Epidermal melanocyte (primary cell): ENCODE measurements at regions not wholly inside any gene's neighbourhood (a gene's known extent, or its start where the extent isn't known, plus 50 kb on each side); places are given as distances from the start of the nearest gene placed in this dataset.

Experiments
- DNase-seq: peaks from one replicate; pipeline ENCODE4 v3.0.0; 2011; ENCODE audit warnings: low spot score; ENCODE audit not compliant: insufficient read length

DNA sequence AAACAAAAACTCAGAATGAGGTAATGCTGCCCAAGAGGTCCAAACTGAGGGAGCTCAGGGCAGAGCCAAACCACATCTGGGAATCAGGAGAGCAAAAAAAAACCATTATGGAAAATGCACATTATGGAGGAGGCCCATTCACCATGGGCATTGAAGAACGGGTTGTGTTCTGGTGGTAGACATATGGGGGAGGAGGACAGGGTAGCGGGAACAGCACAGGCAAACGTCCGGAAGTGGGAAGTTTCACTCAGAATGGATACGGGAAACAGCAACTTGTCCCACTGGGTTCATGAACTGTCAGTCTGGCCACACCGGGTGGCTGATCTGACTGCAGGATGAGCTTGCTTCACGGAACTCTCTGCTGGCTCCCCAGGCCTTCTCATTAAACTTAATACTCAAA, 139.7 kb downstream of the RRAGC start:
- no peak for DNase-seq

DNA sequence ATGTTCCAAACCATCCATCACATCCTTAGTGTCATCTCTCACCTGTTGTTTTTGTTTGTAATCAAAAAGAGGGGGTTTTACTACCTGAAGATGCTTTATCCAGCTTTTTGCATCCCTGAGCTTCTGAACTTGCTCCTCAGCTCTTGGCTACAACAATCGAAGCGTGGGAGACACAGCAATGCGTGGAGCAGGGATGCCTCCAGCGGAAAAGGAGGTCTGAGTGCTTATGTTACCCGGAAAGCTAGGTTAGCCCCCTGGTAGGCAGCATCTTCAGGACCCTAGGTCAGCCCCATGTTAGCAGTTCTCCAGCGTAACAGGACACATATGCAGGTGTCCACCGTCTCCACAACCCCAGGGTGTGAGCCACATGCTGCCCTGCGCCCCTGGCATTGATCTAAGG, 141.5 kb downstream of the RRAGC start:
- DNase-seq = no peak

DNA sequence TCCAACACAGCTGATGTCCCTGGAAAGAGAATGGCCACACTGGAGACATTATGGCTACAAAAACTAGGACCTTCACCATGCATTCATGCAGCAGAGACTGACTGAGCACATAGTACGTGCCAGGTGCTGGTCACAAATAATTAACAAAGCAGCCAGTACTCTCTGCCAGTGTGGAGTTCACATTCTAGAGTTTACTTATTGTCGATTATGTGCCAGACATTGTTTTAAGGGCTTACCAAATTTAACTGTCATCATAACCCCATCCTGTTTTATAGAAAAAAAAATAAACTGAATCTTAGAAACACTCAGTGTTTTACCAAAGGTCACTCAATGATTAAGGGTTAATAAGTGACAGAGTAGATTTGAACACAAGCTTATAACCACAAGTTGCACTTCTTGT, 143.3 kb downstream of the RRAGC start:
- DNase-seq = no peak

DNA sequence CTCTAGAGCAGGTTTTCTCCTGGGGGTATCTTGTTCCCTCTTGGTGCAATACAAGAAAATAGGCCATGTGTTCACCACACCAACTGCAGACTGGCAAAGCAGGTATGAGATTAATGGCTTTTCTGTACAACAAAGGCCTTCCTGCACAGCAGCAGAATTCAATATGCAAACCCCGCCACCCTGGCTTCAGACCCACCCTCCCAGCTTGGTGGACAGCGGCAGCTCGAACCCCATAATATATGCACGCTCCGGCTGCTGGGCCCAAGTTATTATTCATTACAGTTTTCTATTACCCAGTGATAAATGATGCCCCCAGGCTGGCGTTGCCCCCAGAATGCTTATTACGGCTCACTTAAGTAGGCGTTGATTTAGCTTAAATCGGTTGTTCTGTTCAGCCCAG, 144.2 kb downstream of the RRAGC start:
- no peak for DNase-seq

DNA sequence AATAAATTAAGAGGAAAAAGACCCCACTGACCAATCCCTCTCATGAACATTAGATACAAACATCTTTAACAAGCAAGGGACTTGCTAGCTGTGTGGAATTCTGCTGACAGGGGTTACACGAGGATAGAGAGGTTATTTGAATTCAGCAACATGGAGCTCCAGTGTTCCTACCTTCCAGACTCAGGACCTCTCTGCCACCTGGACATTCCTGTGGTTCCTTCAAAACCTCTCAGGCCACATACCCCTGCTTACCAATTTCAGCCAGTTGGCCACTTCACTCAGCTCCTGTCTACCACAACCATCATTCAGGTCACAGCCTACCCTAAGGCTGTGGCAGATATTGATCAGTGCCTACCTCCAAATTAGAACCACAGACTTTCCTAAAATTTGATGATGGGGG, 147.5 kb downstream of the RRAGC start:
- no peak for DNase-seq

DNA sequence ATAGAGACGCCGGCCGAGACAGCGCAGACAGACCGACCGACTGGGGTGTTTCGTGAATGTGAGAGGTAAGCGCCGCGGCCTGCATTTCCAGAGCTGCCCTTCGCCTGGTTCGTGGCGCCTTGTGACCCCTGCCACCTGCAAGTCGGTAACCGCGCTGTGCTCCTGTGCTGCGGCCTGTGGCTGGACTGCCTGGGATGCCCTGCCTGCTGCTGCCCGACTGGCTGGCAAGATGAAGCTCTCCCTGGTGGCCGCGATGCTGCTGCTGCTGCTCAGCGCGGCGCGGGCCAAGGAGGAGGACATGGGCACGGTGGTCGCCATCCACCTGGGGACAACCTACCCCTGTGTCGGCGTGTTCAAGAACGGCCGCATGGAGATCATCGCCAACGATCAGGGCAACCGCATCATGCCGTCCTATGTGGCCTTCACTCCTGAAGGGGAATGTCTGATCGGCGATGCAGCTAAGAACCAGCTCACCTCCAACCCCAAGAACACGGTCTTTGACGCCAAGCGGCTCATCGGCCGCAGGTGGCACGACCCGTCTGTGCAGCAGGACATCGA, 150.8 kb downstream of the RRAGC start:
- no peak for DNase-seq

DNA sequence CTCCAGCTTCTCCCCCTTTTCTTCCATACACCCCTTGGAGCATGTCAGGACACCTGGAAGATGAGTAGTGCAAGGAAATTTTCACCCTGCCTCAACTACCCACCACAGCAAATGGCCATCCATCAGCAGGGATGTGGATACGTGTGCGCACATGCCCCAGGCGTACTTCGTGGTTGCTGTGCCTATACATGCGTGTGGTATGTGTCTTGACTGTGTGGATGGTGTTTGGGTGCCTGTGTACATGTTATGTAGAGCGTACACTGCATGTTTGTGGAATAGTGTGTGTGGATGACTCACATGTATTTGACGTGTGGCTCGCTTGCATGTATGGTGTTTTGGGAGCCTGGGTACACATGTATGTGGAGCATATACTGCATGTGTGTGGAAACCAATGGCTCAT, 158.5 kb downstream of the RRAGC start:
- no peak for DNase-seq

DNA sequence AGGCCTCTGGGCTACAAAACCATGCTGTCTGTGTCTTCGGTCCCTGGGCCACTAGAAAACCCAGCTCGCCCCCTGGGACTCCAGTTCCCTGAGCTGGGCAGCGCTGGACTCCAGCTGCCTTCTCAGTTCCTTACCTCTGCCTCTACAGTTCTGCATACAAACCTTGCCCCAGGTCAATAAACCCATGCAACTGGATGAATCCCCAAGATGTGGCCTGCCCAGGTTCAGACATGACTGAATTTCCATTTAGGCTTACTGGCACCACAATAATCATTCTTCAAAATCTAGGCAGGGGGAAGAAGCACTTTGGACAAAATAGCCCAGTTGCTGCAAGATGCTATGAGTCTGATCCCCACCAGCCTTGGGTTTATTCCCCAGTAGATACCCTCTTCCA, 159.5 kb downstream of the RRAGC start:
- no peak for DNase-seq

DNA sequence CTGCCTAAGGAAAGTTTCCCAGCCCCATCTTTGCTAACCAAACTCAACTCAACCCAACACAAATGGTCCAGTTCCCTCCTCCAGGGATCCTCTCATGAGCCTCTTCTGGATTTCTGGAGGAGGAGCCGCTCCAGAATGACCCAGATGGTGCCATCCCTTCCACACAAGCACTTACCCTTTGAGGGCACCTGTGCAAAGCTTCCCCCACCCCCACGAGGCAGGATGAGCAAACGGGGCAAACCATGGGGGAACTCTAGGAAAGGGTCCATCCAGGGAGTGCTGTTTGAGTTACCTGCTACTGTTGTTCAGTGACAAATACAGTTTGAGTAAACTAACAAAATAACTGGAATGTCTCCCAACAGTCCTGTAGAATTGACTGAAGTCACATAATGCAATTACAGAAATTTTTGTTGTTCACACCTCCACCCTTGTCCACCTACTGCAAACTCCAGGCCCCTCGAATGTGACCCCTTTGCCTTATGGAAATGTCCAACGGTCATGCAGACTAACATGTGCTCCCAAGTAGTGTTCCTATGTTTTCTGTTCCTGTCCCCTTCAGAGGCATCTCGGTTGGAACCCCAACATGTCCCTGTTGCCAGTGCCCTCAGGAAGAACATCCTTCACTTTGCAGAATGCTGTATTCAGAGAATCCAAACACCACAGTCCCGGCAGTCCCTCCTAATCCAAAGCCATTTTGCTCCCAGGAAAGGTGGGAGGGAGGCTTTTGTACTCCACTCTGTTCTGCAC, 160.1 kb downstream of the RRAGC start:
- no peak for DNase-seq

DNA sequence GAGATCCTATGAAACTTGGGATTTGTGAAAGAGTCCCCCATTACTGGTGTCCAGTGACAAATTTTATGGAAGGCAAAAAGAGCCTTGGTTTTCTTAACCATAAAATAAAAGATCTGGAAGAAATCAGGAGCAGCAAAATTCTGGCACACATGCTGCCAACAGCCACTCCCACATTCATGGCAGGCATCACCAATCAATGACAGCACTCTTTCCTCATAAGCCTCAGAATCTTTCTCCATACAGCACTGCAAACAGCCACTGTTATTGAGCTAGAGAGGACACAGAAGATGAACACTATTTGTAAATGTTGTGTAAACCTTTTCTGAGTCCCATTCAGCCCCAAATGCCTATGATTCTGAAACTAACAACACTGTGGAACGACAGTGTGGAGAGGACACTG, 162.2 kb downstream of the RRAGC start:
- DNase-seq = no peak

DNA sequence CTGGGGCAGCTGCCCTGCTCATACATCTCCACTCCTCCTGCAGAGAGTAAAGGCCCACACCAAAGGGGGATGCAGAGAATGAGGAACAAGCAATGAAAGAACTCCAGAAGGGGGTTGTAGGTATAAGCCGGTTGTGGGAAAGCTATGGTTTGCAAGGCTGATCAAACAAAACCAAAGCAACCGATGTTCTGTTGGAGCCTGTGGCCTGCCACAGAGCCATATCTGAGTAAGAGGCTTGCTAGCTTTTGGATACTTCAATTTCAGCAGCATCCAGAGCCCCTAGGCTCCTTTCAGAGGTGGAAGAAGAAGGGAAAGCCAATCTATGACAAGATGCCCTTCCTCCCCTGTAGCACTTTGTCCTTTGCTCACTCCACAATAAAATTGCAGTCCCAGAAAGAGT, 163.2 kb downstream of the RRAGC start:
- DNase-seq = no peak

DNA sequence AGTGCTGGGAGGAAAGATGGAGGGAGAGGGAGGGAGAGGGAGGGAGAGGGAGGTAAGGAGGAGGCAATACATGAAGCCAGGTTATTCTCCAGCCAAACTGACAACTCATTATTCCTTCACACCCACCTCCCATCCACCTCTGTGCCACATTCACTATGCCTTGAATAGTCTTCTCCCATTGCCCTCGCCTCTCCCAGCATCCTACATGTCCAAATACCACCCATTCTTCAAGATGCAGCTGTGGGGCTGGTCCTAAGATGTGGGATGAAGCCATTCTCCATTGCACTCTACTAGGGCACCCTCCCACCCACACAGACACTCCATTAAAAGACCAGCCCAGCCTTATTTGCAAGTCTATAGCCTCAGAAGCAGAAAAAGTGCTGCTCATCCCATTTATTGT, 165.8 kb downstream of the RRAGC start:
- DNase-seq = no peak

DNA sequence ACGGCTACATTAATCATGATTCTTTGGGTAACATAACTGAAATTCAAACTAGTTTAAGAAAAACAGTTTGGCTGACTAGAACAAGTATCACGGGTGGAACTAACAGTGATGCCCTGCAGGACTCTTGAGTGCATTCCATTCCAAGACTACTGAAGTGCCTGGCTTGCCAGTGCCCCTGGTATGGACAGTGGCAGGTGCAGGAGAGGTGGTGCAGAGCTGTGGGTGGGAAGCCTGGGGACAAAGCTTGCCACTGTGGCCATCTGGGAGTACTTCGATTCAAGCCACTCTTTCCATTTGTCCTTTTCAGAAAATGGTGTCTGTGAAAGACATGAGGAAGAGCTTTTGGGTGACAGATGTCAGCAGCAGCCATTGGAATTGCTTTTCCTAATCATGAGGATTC, 166.5 kb downstream of the RRAGC start:
- no peak for DNase-seq

DNA sequence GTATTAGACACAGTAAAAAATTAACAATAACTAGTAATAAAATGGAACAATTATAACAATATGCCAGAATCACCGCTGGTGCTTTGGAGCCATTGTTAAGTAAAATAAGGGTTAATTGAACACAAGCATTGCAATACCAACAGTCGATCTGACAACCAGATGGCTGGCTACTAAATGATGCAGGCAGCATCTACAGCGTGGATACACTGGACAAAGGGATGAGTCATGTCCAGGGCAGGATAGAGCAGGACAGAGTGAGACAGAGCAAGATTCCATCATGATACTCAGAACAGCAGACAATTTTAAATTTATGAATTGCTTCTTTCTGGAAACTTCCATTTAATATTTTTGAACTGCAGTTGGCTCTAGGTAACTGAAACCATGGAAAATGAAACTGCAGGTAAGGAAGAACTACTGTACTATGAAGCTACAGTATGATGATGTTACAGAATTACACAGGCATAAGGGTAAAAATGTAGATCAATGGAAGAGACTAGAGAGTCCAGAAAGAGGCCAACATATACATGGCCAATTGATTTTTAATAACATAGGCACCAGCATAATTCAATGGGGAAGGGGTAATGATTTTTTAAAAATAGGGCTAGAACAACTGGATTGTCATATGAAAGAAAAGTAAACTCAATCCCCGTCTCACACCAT, 168.7 kb downstream of the RRAGC start:
- DNase-seq = no peak

DNA sequence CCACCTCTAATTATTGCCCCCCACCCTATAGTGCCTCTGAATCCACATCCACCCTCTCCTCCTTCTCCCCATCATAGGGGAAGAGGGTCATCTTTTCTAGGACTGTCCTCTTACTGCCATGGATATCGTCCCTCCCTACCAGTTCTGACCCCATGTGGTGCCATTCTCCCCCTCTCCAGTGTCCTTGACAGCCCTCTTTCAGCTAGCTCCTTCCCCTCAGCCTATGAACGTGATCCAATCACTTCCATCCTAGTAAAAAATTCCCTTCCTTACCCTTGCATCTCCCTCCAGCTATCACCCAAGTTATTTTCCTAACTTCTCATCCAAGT, 172.7 kb downstream of the RRAGC start:
- DNase-seq = no peak

DNA sequence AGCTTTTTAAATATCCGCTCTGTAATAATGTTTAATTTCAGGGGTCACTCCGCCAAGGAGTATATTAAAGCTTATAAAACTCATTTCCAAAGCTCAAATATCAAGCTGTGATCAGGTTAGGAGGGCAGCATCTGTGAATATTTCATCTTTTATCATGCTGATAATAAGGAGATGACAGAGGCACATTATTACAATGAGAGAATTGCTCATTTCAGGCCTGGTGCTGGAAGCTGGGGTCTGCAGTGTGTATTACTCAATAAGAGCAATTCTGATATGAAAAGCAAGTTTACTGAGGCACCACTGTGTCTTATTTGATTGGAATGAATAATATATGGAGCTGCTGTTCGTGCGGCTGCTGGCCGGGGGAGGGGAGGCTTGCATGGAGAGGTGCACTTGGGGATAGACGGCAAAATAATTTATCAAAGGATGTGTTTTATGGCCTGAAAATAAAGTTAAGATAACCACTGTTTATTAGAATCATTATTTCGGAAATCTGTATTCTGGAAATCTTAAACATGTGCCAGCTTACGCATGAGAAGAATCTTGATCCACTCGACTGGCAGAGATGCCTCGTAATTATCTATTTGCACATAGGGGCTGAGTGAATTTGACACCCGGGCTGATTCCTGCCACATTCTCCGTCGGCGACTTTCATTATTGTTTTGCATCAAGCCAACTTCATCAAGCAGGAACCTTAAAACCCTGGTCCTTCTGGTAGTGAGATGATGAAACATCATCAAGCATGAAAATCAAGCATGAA, 173.2 kb downstream of the RRAGC start:
- DNase-seq = no peak

DNA sequence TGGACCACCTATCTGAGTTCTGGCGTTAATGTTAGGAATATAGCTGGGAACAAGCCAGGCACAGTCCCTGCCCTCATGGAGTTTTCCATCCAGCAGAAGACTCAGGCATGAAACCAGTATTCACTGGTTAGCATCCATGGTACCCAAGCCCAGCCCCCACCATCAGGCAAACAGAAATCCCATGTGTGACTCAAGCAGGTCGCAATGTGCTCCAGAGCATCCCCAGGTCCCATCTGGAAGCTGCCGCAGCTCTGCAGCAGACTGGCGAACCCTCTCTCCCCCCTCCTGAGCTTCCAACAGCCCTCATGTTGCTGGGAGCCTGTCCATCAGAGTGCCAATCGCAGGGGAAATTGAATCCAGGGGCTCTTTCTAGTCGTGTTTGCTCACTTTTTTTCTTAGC, 174.2 kb downstream of the RRAGC start:
- no peak for DNase-seq

DNA sequence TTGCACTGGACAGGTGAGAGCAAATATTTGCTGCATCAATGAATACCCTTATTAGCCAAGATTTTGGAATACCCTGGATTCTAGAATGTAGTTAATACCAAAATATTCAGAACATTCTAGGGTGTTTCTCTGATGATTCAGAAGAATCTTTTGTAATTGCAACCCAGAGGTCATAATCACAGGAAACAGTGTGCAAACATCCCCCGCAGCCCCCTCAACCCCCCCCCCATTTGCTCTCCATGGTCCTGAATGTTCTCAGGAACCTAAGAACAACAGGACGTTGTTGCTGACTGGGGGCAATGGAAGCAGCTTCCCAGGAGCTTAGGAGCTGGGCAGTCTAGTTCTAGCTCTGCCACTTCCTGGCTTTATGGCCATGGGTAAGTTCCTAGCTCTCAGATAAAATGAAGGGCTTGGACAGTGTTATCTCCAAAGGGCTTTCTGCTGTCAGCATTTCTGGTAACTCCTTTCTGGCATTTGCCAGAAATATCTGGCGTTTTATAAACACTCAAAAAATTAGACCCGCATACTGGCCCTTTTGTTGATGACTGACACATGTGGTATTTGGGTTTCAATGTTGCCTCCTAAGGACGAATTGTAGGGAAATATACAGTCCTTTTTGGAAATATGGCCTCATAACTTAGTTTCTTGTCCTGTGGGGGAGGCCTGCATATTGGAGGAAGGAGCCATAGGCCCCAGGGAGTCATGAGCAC, 178.6 kb downstream of the RRAGC start:
- DNase-seq = no peak

DNA sequence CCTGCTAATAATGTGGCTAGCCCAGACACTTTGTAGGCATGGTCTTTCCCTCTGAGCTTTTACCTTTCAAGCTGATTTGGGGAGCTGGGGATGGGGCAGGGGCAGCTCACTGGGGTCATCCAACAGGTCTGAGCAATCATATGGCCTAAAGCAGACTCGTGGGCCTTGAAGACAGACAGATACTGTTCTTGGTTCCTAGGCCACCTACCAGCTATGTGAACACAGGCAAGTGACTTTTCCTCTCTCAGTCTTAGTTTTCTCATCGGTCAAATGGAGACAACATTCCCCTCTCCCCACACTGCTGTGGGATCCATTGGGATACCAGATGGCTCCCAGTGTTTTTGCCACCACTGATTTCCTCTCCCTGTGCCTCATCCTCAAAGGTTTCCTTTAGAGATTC, 181.8 kb downstream of the RRAGC start:
- no peak for DNase-seq

DNA sequence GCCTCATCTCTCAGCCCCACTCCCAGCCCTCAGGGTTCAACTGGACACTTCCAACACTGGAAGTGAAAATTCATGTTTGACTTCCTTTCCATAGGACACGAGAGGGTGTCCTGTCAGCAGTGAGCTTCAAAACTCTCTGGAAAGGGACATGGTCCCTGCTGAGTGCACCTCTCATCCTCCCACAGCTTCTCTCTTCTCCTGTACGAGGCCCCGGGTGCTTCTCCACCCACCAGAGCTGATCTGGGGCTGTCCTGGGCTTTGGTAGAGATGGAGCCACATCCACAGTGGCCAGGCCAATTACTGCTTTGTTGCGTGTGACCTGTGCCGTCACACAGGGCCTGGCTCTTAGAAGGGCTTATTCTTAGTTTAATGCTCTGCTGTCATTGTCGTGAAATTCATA, 182.3 kb downstream of the RRAGC start:
- no peak for DNase-seq

DNA sequence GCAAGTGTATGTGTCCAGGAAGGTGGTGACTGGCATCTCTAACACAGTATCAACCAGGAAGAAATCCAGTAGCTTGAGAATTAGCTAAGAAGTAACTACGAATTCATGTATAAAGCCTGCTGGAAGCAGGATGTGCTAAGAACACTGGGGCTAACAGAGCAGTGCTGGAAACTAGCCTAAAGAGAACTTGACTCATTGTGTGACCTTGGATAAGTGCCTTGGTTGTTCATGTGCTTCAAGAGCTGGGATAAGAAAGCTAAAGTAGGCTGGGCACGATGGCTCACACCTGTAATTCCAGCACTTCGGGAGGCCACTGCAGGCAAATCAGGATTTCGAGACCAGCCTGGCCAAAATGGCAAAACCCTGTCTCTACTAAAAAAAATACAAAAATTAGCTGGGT, 186.9 kb downstream of the RRAGC start:
- DNase-seq = no peak

DNA sequence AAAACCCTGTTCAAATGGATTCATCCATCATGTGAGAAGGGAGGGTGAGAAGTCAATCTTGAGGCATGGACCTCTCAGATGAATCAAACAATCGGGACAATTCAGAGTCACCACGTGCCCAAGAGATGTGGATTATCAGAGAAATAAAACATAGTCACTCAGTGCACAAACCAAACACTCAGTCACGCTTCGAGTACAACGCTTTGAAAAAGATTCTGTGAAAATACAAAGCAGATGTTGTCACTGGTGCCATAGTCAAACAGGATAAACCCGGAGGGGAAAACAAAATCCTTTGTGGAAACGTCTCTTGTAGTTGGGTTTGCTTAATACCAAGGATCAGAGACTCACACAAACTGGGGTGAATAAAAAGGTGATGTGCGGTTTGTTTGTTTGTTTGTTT, 188.4 kb downstream of the RRAGC start:
- no peak for DNase-seq
